ENCODE measurements at regions not wholly inside any gene's neighbourhood (a gene's known extent, or its start where the extent isn't known, plus 50 kb on each side); places are given as distances from the start of the nearest gene placed in this dataset.
"Not testable (repeated sequence)": the region's sequence is repeated elsewhere in the genome, so short reads cannot be mapped to it uniquely, and the experiment has no call there.

- intact Hi-C loops (cut with DNase I); DNase-seq (ENCODE audit: low spot score): not testable (repeated sequence)
Measured at GRCh38 chr21:5013455-5014304, 5507.7 kb upstream of the TPTE start.

GRCh38 chr21:5015187-5015586 is 5506.2 kb upstream of the TPTE start:
- intact Hi-C loops (cut with DNase I); DNase-seq (ENCODE audit: low spot score): not testable (repeated sequence)

DNA sequence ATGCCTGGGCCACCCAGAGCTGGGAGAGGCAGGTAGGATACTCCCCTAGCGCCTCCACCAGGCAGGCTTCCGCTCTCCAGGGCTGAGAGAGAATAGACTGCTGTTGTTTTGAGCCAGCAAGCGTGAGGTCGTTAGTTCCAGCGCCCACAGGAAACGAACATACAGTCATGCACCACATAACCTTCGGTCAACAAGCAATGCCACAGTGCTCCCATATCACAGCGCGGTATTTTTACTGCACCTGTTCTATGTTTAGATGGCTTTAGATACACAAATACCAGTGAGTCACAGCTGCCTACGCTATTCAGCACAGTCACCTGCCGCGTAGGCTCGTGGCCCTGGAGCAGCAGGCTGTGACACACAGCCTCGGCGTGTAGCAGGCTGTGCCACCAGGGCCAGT is 5502.3 kb upstream of the TPTE start:
- intact Hi-C loops (cut with DNase I); DNase-seq (ENCODE audit: low spot score): not testable (repeated sequence)

- intact Hi-C loops (cut with DNase I); DNase-seq (ENCODE audit: low spot score): not testable (repeated sequence)
Measured at GRCh38 chr21:5021815-5022214, 5499.6 kb upstream of the TPTE start.

DNA sequence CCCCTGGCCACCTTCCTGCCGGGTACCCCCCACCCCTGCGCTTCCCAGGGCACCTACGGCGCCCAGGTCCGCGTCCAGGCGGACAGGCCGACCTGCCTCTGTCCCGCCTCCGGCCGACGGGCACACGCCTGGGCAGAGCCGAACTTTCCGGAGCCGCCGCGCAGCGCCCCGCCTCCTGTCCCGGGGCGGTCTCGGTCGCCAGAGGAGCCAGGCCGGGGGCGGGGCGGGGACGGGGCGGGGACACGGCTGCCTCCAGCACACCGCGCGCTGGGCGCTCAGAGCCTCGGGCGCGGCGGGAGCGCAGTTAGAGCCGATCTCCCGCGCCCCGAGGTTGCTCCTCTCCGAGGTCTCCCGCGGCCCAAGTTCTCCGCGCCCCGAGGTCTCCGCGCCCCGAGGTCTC is 5499.1 kb upstream of the TPTE start:
- intact Hi-C loops (cut with DNase I); DNase-seq (ENCODE audit: low spot score): not testable (repeated sequence)

DNA sequence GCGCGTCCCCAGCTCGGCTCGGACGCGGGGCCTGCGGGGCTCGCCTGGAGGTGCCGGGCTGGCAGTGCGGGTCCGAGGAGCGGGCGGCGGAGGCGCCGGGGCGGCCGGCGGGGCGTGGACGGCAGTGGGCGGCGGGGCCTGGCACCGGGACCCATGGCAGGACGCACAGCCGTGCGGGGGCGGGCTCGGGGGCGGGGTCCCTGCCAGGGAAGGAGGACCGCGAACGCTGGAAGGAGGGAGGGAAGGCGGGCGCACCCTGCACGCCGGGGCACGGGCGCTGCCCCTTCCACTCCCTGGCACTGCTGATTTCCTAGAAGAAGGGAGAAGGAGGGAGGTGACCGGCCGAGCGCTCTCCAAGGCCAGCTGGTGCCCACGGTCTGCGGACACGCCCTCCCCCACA is 5498.6 kb upstream of the TPTE start:
- intact Hi-C loops (cut with DNase I), result not testable (repeated sequence)

GRCh38 chr21:5035147-5035546 is 5486.2 kb upstream of the TPTE start:
- intact Hi-C loops (cut with DNase I); DNase-seq (ENCODE audit: low spot score): not testable (repeated sequence)

More for the DNA sequence above, 5498.6 kb upstream of the TPTE start:
- not testable (repeated sequence) for DNase-seq (ENCODE audit: low spot score)

DNA sequence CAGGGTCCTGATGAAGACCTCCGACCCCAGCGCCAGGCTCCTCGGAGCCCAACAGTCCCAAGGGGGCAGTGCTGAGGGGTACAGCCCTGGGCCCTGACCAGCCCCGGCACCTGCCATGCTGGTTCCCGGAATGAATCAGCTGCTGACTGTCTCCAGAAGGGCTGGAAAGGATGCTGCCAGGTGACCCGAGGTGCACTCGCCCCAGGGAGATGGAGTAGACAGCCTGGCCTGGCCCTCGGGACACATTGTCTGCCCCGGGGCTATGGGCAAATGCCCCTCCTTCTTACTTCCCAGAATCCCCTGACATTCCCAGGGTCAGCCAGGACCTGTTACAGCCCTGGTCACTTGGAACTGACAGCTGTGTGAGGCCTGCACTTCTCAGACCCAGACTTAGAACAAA is 5485.8 kb upstream of the TPTE start:
- DNase-seq (ENCODE audit: low spot score); intact Hi-C loops (cut with DNase I): not testable (repeated sequence)

DNA sequence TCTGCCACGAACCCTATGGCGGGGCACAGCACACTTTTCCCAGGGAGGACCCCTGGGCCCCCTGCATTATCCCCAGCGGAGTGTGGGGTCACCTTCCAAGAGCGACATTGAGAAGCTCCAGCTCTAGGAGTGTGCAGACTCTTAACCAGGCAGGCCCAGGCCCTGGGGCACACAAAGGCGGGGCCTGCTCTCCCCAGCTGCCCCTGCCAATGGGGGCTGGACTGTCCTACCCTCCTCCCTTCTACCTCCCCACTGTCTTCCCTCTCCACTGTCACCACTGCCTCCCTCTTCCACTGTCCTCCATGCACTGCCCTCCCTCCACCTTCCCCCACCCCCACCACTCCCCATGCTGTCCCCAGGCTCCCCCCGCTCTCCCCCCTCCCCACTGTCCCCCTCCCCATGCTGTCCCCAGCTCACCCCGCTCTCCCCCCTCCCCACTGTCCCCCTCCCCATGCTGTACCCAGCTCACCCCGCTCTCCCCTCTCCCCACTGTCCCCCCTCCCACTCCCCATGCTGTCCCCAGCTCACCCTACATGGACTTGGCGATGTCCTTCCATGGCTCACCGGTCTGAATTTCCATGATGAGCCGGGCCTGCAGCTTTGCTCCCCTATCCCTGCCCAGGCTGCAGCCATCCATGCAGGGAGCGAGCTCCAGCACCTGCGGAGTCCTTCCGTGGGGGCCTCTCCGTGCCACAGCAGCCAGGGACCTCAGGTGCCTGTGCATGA is 5483.6 kb upstream of the TPTE start:
- DNase-seq (ENCODE audit: low spot score); intact Hi-C loops (cut with DNase I): not testable (repeated sequence)

GRCh38 chr21:5039926-5040325 is 5481.5 kb upstream of the TPTE start:
- intact Hi-C loops (cut with DNase I); DNase-seq (ENCODE audit: low spot score): not testable (repeated sequence)

- intact Hi-C loops (cut with DNase I); DNase-seq (ENCODE audit: low spot score): not testable (repeated sequence)
Measured at GRCh38 chr21:5042583-5042982, 5478.8 kb upstream of the TPTE start.

- intact Hi-C loops (cut with DNase I); DNase-seq (ENCODE audit: low spot score): not testable (repeated sequence)
Measured at GRCh38 chr21:5044812-5045211, 5476.6 kb upstream of the TPTE start.

DNA sequence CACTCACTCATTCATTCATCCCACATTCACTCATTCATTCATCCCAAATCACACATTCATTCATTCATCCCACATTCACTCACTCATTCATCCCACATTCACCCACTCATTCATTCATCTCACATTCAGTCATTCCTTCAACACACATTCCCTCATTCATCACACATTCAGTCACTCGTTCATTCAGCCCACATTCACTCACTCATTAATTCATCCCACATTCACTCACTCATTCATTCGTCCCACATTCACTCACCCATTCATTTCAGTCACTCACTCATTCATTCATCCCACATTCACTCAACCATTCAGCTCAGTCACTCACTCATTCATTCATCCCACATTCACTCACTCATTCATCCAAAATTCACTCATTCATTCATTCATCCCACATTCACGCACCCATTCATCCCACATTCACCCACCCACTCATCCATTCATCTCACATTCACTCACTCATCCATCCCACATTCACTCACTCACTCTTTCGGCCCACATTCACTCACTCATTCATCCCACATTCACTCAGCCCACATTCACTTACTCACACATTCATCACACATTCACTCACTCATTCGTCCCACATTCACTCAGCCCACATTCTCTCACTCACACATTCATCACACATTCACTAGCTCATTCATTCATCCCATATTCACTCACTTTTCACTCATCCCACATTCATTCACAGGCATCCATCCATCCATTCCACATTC is 5469.9 kb upstream of the TPTE start:
- intact Hi-C loops (cut with DNase I); DNase-seq (ENCODE audit: low spot score): not testable (repeated sequence)

- DNase-seq (ENCODE audit: low spot score); intact Hi-C loops (cut with DNase I): not testable (repeated sequence)
Measured at GRCh38 chr21:5055027-5055754, 5466.2 kb upstream of the TPTE start.

GRCh38 chr21:5055996-5056962 is 5465.1 kb upstream of the TPTE start:
- intact Hi-C loops (cut with DNase I), result not testable (repeated sequence)

DNA sequence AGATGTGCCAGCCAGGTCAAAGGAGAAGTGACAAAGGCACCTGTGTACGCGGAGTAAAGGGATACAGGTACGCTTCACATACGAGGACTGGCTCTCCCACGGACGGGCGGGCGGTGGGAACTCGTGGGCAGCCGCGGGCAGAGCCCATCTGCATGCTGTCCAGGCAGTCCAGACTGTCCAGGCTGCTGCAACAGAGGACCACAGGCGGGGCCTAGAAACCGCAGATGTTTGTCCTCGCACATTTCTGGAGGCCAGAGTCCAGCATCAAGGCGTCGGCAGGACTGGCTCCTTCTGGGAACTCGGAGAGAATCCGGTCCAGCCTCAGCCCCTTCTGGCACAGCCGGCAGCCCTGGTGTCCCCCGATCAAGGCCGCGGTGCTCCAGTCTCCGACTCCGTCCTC is 5464.3 kb upstream of the TPTE start:
- DNase-seq (ENCODE audit: low spot score); intact Hi-C loops (cut with DNase I): not testable (repeated sequence)

More at GRCh38 chr21:5055996-5056962, 5465.1 kb upstream of the TPTE start:
- not testable (repeated sequence) for DNase-seq (ENCODE audit: low spot score)

- intact Hi-C loops (cut with DNase I); DNase-seq (ENCODE audit: low spot score): not testable (repeated sequence)
Measured at GRCh38 chr21:5060364-5061083, 5460.9 kb upstream of the TPTE start.

Data from posterior vena cava (tissue), 2 donors.